ENCODE measurements at regions not wholly inside any gene's neighbourhood (a gene's known extent, or its start where the extent isn't known, plus 50 kb on each side); places are given as distances from the start of the nearest gene placed in this dataset.

- Histone ChIP-seq H3K4me1 (replicated peaks) (no peaks in the 10 kb centered on the region), H3K9me3 (no peaks in the 10 kb centered on the region), H3K27ac (no peak overlapping the region), H3K4me3 (no peak overlapping the region), H3K36me3 (no peaks in the 10 kb centered on the region), H3K27me3 (replicated peaks; ENCODE audit: insufficient read depth) (no peaks in the 10 kb centered on the region)
- WGBS: 54% methylated on average over 8 of the region's 8 CpGs
- DNase-seq (ENCODE audit: low spot score): no peak
- no peak for TF ChIP-seq CTCF (IDR thresholded peaks at IDR 0.05)
- TF ChIP-seq POLR2A (IDR thresholded peaks at IDR 0.05): no peak
- no peak for TF ChIP-seq POLR2AphosphoS5 (IDR thresholded peaks at IDR 0.05)
- intact Hi-C loops (cut with DNase I): no loop called here
Measured at GRCh38 chr3:194938845-194939531, 253.3 kb downstream of the FAM43A start.

GRCh38 chr3:194939532-194939909, 253.8 kb downstream of the FAM43A start:
- Histone ChIP-seq H3K27ac (no peak overlapping the region), H3K4me3 (no peak overlapping the region), H3K4me1 (replicated peaks) (no peaks in the 10 kb centered on the region), H3K27me3 (replicated peaks; ENCODE audit: insufficient read depth) (no peaks in the 10 kb centered on the region), H3K36me3 (no peaks in the 10 kb centered on the region), H3K9me3 (no peaks in the 10 kb centered on the region)
- TF ChIP-seq CTCF (IDR thresholded peaks at IDR 0.05): no peak
- TF ChIP-seq POLR2A (IDR thresholded peaks at IDR 0.05): no peak
- TF ChIP-seq POLR2AphosphoS5 (IDR thresholded peaks at IDR 0.05): no peak
- no peak for DNase-seq (ENCODE audit: low spot score)
- WGBS: 86% methylated on average over 6 of the region's 6 CpGs
- intact Hi-C loops (cut with DNase I): no loop called here

DNA sequence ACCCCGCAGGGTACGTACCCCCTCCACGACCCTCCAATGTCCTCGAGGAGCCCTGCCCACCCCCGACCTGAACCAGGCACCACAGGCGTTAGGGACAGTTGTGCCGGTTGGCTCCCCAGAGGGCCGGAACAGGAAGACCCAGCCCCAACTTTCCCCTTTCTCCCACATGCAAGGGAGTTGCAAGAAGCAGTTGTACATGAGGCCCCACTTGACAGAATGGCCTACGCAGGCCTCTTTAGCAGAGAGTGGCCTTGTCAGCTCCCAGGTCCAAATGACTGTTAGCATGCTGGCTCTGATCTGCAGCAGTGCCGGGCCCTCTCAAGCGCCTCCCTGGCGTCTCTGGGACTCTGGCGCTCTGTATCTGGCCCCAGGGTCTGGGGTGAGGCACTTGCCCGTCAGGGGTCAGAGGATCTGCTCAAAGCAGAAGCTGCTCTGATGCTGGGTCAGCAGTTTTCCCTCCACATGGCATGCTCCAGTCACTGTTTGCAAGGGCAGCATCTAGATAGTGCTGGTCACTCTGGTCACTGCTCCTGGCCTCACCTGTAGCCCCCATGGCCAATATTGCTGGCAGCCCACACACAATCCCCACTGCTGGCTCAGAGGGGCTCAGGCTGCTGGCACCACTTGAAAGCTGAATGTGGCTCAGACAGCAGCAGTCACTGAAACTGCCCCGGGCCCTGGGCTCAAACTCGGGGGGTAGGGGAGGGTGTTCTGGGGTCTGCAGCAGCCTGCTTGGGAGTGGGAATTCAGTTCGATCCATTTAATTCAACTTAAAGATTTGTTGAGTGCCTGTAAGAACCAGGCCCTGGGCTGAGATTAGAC, 254.5 kb downstream of the FAM43A start:
- TF ChIP-seq CTCF (IDR thresholded peaks at IDR 0.05) (no peak), POLR2AphosphoS5 (IDR thresholded peaks at IDR 0.05) (no peak), POLR2A (IDR thresholded peaks at IDR 0.05) (no peak)
- WGBS: 90% methylated on average over 17 of the region's 17 CpGs
- intact Hi-C loops (cut with DNase I): no loop called here

DNA sequence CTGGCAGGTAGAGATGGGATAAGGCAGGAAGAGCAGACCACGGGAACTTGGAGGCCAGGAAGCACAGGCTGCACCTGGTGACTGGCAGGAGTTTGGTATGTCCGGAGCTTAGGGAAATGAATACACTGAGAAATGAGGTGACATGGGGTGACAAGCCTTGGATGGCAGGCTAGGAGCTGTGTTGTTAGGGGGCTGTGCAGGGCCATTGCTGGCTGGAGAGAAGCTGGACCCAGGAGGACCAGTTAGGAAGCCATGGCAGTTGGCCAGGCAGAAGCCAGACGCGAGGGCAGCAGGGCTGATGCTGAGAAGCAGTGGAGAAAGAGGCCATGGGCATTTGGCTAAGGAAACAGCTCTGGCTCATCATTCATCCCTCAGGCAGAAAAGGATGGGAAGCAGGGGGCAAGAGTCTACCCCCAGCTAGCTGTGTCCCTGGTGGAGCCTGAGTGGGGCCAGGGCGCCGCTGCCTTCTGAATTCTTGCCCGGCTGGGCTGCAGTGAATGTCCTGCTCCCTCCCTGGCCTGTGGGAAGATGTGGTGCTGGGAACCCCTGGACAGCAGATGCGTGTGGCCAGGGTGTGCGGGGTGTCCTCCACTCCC, 255.8 kb downstream of the FAM43A start:
- Histone ChIP-seq H3K4me3 (no peak overlapping the region), H3K27me3 (replicated peaks; ENCODE audit: insufficient read depth) (no peaks in the 10 kb centered on the region), H3K27ac (no peak overlapping the region), H3K9me3 (no peaks in the 10 kb centered on the region), H3K4me1 (replicated peaks) (no peaks in the 10 kb centered on the region), H3K36me3 (no peaks in the 10 kb centered on the region)
- intact Hi-C loops (cut with DNase I): no loop called here
- 74% methylated on average over 9 of the region's 9 CpGs for WGBS
- DNase-seq (ENCODE audit: low spot score): no peak
- TF ChIP-seq CTCF (IDR thresholded peaks at IDR 0.05) (no peak), POLR2AphosphoS5 (IDR thresholded peaks at IDR 0.05) (no peak), POLR2A (IDR thresholded peaks at IDR 0.05) (no peak)

More for the DNA sequence above, 254.5 kb downstream of the FAM43A start:
- no peaks in the 10 kb centered on the region for H3K9me3 ChIP-seq
- no peak overlapping the region for H3K4me3 ChIP-seq
- DNase-seq (ENCODE audit: low spot score): no peak
- H3K27me3 ChIP-seq (replicated peaks; ENCODE audit: insufficient read depth): no peaks in the 10 kb centered on the region
- H3K36me3 ChIP-seq: no peaks in the 10 kb centered on the region
- H3K27ac ChIP-seq: no peak overlapping the region
- no peaks in the 10 kb centered on the region for H3K4me1 ChIP-seq (replicated peaks)

All from prostate gland (tissue), 2 donors.